ENCODE measurements at regions not wholly inside any gene's neighbourhood (a gene's known extent, or its start where the extent isn't known, plus 50 kb on each side); places are given as distances from the start of the nearest gene placed in this dataset.

- Histone ChIP-seq H3K9me2 (replicated peaks; ENCODE audit: low read length) (no peaks in the 10 kb centered on the region), H3K79me2 (ENCODE audit: low read length) (no peaks in the 10 kb centered on the region), H3K27ac (ENCODE audit: low read length) (no peak overlapping the region), H3K27me3 (ENCODE audit: low read length) (no peaks in the 10 kb centered on the region), H4K20me1 (ENCODE audit: low read length) (no peaks in the 10 kb centered on the region), H2AFZ (ENCODE audit: low read length) (no peak overlapping the region), H3K4me2 (ENCODE audit: low read length) (no peak overlapping the region), H3K4me3 (ENCODE audit: low read length) (no peak overlapping the region), H3K36me3 (ENCODE audit: low read depth, low read length) (no peaks in the 10 kb centered on the region), H3K9ac (ENCODE audit: low read length) (no peak overlapping the region), H3F3A (ENCODE audit: low read length, unreplicated experiment) (no peaks in the 10 kb centered on the region), H3K4me1 (ENCODE audit: insufficient read depth, low read length) (no peaks in the 10 kb centered on the region), H3K9me3 (ENCODE audit: low read length) (no peaks in the 10 kb centered on the region)
- ChIA-PET CTCF (no interaction called here), POLR2A (ENCODE audit: unreplicated experiment) (no interaction called here)
- TF ChIP-seq CTCF (conservative IDR thresholded peaks at IDR 0.05; ENCODE audit: low read depth, low read length) = no peak
- intact Hi-C loops (cut with micrococcal nuclease) = no loop called here
- DNase-seq (no peak), ATAC-seq (no peak)
- no TSS peak for BruUV-seq (replicated peaks)
Observed at GRCh38 chrX:116897526-116897925, 434.8 kb upstream of the CT83 start.

- CTCF ChIA-PET = no interaction called here
- DNase-seq (no peak), ATAC-seq (no peak)
- no peaks in the 10 kb centered on the region for H3F3A ChIP-seq (ENCODE audit: low read length, unreplicated experiment)
- H3K4me1 ChIP-seq (ENCODE audit: insufficient read depth, low read length) = no peaks in the 10 kb centered on the region
- no peak overlapping the region for H3K4me2 ChIP-seq (ENCODE audit: low read length)
- H3K9me3 ChIP-seq (ENCODE audit: low read length) = no peaks in the 10 kb centered on the region
- intact Hi-C loops (cut with micrococcal nuclease) = no loop called here
- no peak overlapping the region for H3K27ac ChIP-seq (ENCODE audit: low read length)
- no peaks in the 10 kb centered on the region for H3K79me2 ChIP-seq (ENCODE audit: low read length)
- H3K9ac ChIP-seq (ENCODE audit: low read length) = no peak overlapping the region
- H4K20me1 ChIP-seq (ENCODE audit: low read length) = no peaks in the 10 kb centered on the region
- H3K9me2 ChIP-seq (replicated peaks; ENCODE audit: low read length) = no peaks in the 10 kb centered on the region
- H3K36me3 ChIP-seq (ENCODE audit: low read depth, low read length) = no peaks in the 10 kb centered on the region
- no peak overlapping the region for H3K4me3 ChIP-seq (ENCODE audit: low read length)
- POLR2A ChIA-PET (ENCODE audit: unreplicated experiment) = no interaction called here
- H2AFZ ChIP-seq (ENCODE audit: low read length) = no peak overlapping the region
- no peak for TF ChIP-seq CTCF (conservative IDR thresholded peaks at IDR 0.05; ENCODE audit: low read depth, low read length)
- no peak for TF ChIP-seq EZH2phosphoT487 (IDR thresholded peaks at IDR 0.05; ENCODE audit: borderline replicate concordance, low read length)
- TF ChIP-seq EZH2 (IDR thresholded peaks at IDR 0.05; ENCODE audit: low read length, unreplicated experiment) = no peak
- no peaks in the 10 kb centered on the region for H3K27me3 ChIP-seq (ENCODE audit: low read length)
- BruUV-seq (replicated peaks) = no TSS peak
Observed at GRCh38 chrX:116881961-116882360, 419.2 kb upstream of the CT83 start.

- Histone ChIP-seq H3K27me3 (ENCODE audit: low read length) (no peaks in the 10 kb centered on the region), H4K20me1 (ENCODE audit: low read length) (no peaks in the 10 kb centered on the region), H3K9ac (ENCODE audit: low read length) (no peak overlapping the region), H3K9me2 (replicated peaks; ENCODE audit: low read length) (no peaks in the 10 kb centered on the region), H3K27ac (ENCODE audit: low read length) (peak overlapping the region; percentile 23; the same call in 1 of the 2 replicates), H3K79me2 (ENCODE audit: low read length) (no peaks in the 10 kb centered on the region), H2AFZ (ENCODE audit: low read length) (no peak overlapping the region), H3K4me2 (ENCODE audit: low read length) (no peak overlapping the region), H3K9me3 (ENCODE audit: low read length) (no peaks in the 10 kb centered on the region), H3K4me1 (ENCODE audit: insufficient read depth, low read length) (no peaks in the 10 kb centered on the region), H3F3A (ENCODE audit: low read length, unreplicated experiment) (no peaks in the 10 kb centered on the region), H3K4me3 (ENCODE audit: low read length) (no peak overlapping the region), H3K36me3 (ENCODE audit: low read depth, low read length) (no peaks in the 10 kb centered on the region)
- no TSS peak for BruUV-seq (replicated peaks)
- peak; percentile 43 for ATAC-seq
- ChIA-PET CTCF (no interaction called here), POLR2A (ENCODE audit: unreplicated experiment) (no interaction called here)
- DNase-seq = peak; percentile 42
- TF ChIP-seq EZH2 (IDR thresholded peaks at IDR 0.05; ENCODE audit: low read length, unreplicated experiment) (no peak), EZH2phosphoT487 (IDR thresholded peaks at IDR 0.05; ENCODE audit: borderline replicate concordance, low read length) (no peak), CTCF (conservative IDR thresholded peaks at IDR 0.05; ENCODE audit: low read depth, low read length) (no peak)
- intact Hi-C loops (cut with micrococcal nuclease) = no loop called here
Observed at GRCh38 chrX:116873671-116874070, 410.9 kb upstream of the CT83 start.
